Peyer's patch (tissue), 4 donors: ENCODE measurements at regions not wholly inside any gene's neighbourhood (a gene's known extent, or its start where the extent isn't known, plus 50 kb on each side); places are given as distances from the start of the nearest gene placed in this dataset.

Source experiments
- POLR2A ChIP-seq, 2 donors: fragments of 450-650 bp; IDR thresholded peaks; one replicate each; pipeline ENCODE4 v1.5.1; 2017; ENCODE audit warnings: antibody characterized with exemption in 2 of 2, mild to moderate bottlenecking in 2 of 2, moderate library complexity in 2 of 2
- TF ChIP-seq, protein P1 (sequence below), 6 experiments: fragments of 450-650 bp in 4 of 6; fragments of 200-600 bp in 2 of 6; sonication (generic) in 1 of 6; IDR thresholded peaks; one replicate each; pipeline ENCODE4 v1.5.1; 2017 to 2019; ENCODE audit warnings: antibody characterized with exemption in 6 of 6, mild to moderate bottlenecking in 3 of 6, moderate library complexity in 1 of 6

DNA sequence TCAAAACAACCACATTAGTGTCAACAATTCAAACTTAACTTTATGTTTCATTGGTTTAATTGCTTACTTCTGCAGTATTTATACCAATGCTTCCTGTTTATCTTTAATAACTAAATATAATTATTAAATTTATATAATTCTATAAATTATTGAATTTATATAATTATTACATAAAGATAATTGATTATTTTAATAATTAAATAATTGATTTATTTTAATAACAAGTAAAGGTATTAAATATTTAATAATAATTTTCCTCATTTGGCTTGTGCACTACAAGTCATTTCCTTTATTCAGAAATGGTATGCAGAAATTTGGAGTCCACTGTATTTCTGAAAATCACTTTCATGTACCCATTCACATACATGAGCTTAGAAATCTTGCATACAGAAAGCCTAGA is 156.2 kb upstream of the NSMCE3 start:
- TF ChIP-seq, protein P1, sequence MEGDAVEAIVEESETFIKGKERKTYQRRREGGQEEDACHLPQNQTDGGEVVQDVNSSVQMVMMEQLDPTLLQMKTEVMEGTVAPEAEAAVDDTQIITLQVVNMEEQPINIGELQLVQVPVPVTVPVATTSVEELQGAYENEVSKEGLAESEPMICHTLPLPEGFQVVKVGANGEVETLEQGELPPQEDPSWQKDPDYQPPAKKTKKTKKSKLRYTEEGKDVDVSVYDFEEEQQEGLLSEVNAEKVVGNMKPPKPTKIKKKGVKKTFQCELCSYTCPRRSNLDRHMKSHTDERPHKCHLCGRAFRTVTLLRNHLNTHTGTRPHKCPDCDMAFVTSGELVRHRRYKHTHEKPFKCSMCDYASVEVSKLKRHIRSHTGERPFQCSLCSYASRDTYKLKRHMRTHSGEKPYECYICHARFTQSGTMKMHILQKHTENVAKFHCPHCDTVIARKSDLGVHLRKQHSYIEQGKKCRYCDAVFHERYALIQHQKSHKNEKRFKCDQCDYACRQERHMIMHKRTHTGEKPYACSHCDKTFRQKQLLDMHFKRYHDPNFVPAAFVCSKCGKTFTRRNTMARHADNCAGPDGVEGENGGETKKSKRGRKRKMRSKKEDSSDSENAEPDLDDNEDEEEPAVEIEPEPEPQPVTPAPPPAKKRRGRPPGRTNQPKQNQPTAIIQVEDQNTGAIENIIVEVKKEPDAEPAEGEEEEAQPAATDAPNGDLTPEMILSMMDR (IDR thresholded peaks at IDR 0.05): no peak
- no peak for TF ChIP-seq POLR2A (IDR thresholded peaks at IDR 0.05)
